ENCODE measurements at regions not wholly inside any gene's neighbourhood (a gene's known extent, or its start where the extent isn't known, plus 50 kb on each side); places are given as distances from the start of the nearest gene placed in this dataset.

DNA sequence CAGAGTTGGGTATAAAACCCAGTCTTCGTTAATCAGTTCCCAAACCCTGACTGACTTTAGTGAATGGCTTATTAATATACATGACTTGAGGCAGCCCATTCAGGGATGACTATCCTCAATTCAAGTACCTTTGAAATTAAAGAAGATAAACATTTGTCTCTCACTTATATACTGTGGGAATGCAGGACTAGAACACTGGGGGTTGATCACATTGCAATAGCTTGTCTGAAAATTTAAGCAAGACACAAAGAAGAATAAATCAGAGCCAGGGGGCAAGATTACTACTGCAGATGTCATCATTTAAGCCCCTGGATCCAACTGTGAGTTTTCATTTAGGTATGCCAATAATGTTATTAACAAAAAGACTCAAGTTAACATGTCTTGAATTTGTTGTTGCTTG is 647.7 kb downstream of the ZPLD1 start:
- Mint-ChIP-seq H3K4me3 (no peak overlapping the region), H3K9me3 (peaks cover 0 to 2% of the 10 kb centered on the region in 2 experiments; a peak in 2 of 5 replicates), H3K4me1 (no peaks in the 10 kb centered on the region), H3K36me3 (ENCODE audit: insufficient read depth in 1 of 3, low read depth in 3 of 3) (no peaks in the 10 kb centered on the region), H3K27me3 (ENCODE audit: low read depth) (peaks cover 1% of the 10 kb centered on the region; the same call in 1 of the 2 replicates), H3K27ac (no peak overlapping the region)
- Histone ChIP-seq H3K4me1 (ENCODE audit: insufficient read depth, low read length) (no peaks in the 10 kb centered on the region; the same call in 1 of the 2 replicates), H3K9me3 (ENCODE audit: control insufficient read depth, low read depth, low read length) (no peaks in the 10 kb centered on the region), H2BK15ac (ENCODE audit: low read depth, low read length) (no peak overlapping the region), H3K18ac (ENCODE audit: insufficient read length, low read depth, low read length) (no peak overlapping the region), H3K23ac (ENCODE audit: insufficient read length, low read depth, low read length) (no peak overlapping the region), H2BK20ac (ENCODE audit: low read depth, low read length, poor library complexity, severe bottlenecking) (no peak overlapping the region), H2AK5ac (ENCODE audit: insufficient read length, low read length) (no peak overlapping the region), H3K79me1 (ENCODE audit: insufficient read depth, low read depth, low read length, poor library complexity, severe bottlenecking) (no peaks in the 10 kb centered on the region), H4K20me1 (ENCODE audit: control insufficient read depth, insufficient read depth, insufficient read length) (no peaks in the 10 kb centered on the region), H3K56ac (ENCODE audit: insufficient read length, low read depth, low read length) (no peak overlapping the region), H3K27ac (ENCODE audit: insufficient read length, low read depth, low read length) (no peak overlapping the region), H4K5ac (ENCODE audit: insufficient read length, low read depth, low read length) (no peak overlapping the region), H4K8ac (replicated peaks; ENCODE audit: insufficient read length, low read depth, low read length) (no peak overlapping the region), H2AFZ (ENCODE audit: low read length) (no peak overlapping the region), H3K27me3 (ENCODE audit: insufficient read depth, low read length) (no peaks in the 10 kb centered on the region), H3K4ac (ENCODE audit: low read depth, low read length) (no peak overlapping the region), H2BK5ac (ENCODE audit: insufficient read length, low read length) (no peak overlapping the region), H2BK120ac (ENCODE audit: low read depth, low read length, poor library complexity, severe bottlenecking) (no peak overlapping the region), H3K79me2 (ENCODE audit: insufficient read depth, low read length) (no peaks in the 10 kb centered on the region), H4K91ac (ENCODE audit: insufficient read length, low read depth, low read length) (no peak overlapping the region), H3K23me2 (ENCODE audit: insufficient read length, low read depth, low read length, poor library complexity, severe bottlenecking) (no peaks in the 10 kb centered on the region), H3T11ph (ENCODE audit: low read length) (no peak overlapping the region), H3K14ac (ENCODE audit: insufficient read depth, low read length) (no peak overlapping the region), H3K9ac (ENCODE audit: extremely low read depth, insufficient read length, low read length) (no peak overlapping the region), H3K4me2 (ENCODE audit: insufficient read depth, insufficient read length, low read length) (no peak overlapping the region), H2BK12ac (ENCODE audit: insufficient read length, low read depth, low read length) (no peak overlapping the region)
- WGBS (ENCODE audit: extremely low coverage, insufficient read length, low lambda C conversion rate): no CpG with 5 or more reads among the region's 1 CpG
- DNase-seq: no peak
- TF ChIP-seq, protein P1, sequence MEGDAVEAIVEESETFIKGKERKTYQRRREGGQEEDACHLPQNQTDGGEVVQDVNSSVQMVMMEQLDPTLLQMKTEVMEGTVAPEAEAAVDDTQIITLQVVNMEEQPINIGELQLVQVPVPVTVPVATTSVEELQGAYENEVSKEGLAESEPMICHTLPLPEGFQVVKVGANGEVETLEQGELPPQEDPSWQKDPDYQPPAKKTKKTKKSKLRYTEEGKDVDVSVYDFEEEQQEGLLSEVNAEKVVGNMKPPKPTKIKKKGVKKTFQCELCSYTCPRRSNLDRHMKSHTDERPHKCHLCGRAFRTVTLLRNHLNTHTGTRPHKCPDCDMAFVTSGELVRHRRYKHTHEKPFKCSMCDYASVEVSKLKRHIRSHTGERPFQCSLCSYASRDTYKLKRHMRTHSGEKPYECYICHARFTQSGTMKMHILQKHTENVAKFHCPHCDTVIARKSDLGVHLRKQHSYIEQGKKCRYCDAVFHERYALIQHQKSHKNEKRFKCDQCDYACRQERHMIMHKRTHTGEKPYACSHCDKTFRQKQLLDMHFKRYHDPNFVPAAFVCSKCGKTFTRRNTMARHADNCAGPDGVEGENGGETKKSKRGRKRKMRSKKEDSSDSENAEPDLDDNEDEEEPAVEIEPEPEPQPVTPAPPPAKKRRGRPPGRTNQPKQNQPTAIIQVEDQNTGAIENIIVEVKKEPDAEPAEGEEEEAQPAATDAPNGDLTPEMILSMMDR (conservative IDR thresholded peaks at IDR 0.05): no peak
